Neural crest cell (in vitro differentiated cells): ENCODE measurements at regions not wholly inside any gene's neighbourhood (a gene's known extent, or its start where the extent isn't known, plus 50 kb on each side); places are given as distances from the start of the nearest gene placed in this dataset.
A peak's percentile ranks its signal among the peaks of the same experiment; 100 is the strongest.

Experiments
- DNase-seq: peaks from one replicate; pipeline ENCODE4 v3.0.0; 2021; ENCODE audit warnings: low read depth, mixed read lengths, low spot score
- H3K27ac Mint-ChIP-seq: one replicate; pipeline ENCODE4 v1.8.0; 2021; ENCODE audit warnings: mild to moderate bottlenecking, mixed read lengths; ENCODE audit not compliant: unreplicated experiment
- H3K27me3 Mint-ChIP-seq: 2 replicates; pipeline ENCODE4 v1.8.0; 2021; ENCODE audit warnings: low read depth, mild to moderate bottlenecking, mixed read lengths
- H3K36me3 Mint-ChIP-seq: 2 replicates; pipeline ENCODE4 v1.8.0; 2021; ENCODE audit warnings: low read depth, mild to moderate bottlenecking, mixed read lengths
- H3K4me1 Mint-ChIP-seq: 2 replicates; pipeline ENCODE4 v1.8.0; 2021; ENCODE audit warnings: mixed read lengths
- H3K4me3 Mint-ChIP-seq: one replicate; pipeline ENCODE4 v1.8.0; 2021; ENCODE audit warnings: mild to moderate bottlenecking, mixed read lengths
- H3K9me3 Mint-ChIP-seq: 2 replicates; pipeline ENCODE4 v1.8.0; 2021; ENCODE audit warnings: mixed read lengths
- TF ChIP-seq, protein P1 (sequence below): fragments of 200-600 bp; sonication (generic); conservative IDR thresholded peaks from 2 replicates; pipeline ENCODE4 v1.5.0; 2021; ENCODE audit warnings: antibody characterized with exemption, mild to moderate bottlenecking

GRCh38 chr12:19641235-19642080, 202.2 kb downstream of the AEBP2 start:
- TF ChIP-seq, protein P1, sequence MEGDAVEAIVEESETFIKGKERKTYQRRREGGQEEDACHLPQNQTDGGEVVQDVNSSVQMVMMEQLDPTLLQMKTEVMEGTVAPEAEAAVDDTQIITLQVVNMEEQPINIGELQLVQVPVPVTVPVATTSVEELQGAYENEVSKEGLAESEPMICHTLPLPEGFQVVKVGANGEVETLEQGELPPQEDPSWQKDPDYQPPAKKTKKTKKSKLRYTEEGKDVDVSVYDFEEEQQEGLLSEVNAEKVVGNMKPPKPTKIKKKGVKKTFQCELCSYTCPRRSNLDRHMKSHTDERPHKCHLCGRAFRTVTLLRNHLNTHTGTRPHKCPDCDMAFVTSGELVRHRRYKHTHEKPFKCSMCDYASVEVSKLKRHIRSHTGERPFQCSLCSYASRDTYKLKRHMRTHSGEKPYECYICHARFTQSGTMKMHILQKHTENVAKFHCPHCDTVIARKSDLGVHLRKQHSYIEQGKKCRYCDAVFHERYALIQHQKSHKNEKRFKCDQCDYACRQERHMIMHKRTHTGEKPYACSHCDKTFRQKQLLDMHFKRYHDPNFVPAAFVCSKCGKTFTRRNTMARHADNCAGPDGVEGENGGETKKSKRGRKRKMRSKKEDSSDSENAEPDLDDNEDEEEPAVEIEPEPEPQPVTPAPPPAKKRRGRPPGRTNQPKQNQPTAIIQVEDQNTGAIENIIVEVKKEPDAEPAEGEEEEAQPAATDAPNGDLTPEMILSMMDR: no peak
- peaks cover 6% of the 10 kb centered on the region for H3K4me1 Mint-ChIP-seq
- peaks cover 4% of the 10 kb centered on the region for H3K36me3 Mint-ChIP-seq

GRCh38 chr12:19642345-19642744, 203.1 kb downstream of the AEBP2 start:
- Mint-ChIP-seq H3K4me3 (no peak overlapping the region), H3K9me3 (peaks cover 7% of the 10 kb centered on the region), H3K27me3 (no peaks in the 10 kb centered on the region), H3K27ac (no peak overlapping the region), H3K36me3 (peaks cover 4% of the 10 kb centered on the region), H3K4me1 (peaks cover 6% of the 10 kb centered on the region)
- no peak for DNase-seq
- TF ChIP-seq, protein P1: no peak

More at GRCh38 chr12:19641235-19642080, 202.2 kb downstream of the AEBP2 start:
- DNase-seq: no peak
- Mint-ChIP-seq H3K9me3 (peaks cover 7% of the 10 kb centered on the region), H3K4me3 (no peak overlapping the region), H3K27me3 (no peaks in the 10 kb centered on the region), H3K27ac (peak overlapping the region; percentile 52)

- TF ChIP-seq, protein P1: peak; percentile 66
- peaks cover 7% of the 10 kb centered on the region for H3K9me3 Mint-ChIP-seq
- no peak overlapping the region for H3K27ac Mint-ChIP-seq
- no peak for DNase-seq
- no peaks in the 10 kb centered on the region for H3K27me3 Mint-ChIP-seq
- peaks cover 6% of the 10 kb centered on the region for H3K4me1 Mint-ChIP-seq
- H3K36me3 Mint-ChIP-seq: peaks cover 4% of the 10 kb centered on the region
- H3K4me3 Mint-ChIP-seq: no peak overlapping the region
Measured at GRCh38 chr12:19643635-19644034, 204.3 kb downstream of the AEBP2 start.

- peaks cover 6% of the 10 kb centered on the region for H3K4me1 Mint-ChIP-seq
- DNase-seq: no peak
- TF ChIP-seq, protein P1: no peak
- H3K27ac Mint-ChIP-seq: no peak overlapping the region
- peaks cover 4% of the 10 kb centered on the region for H3K36me3 Mint-ChIP-seq
- H3K9me3 Mint-ChIP-seq: peaks cover 12% of the 10 kb centered on the region
- H3K27me3 Mint-ChIP-seq: no peaks in the 10 kb centered on the region
- H3K4me3 Mint-ChIP-seq: no peak overlapping the region
Measured at GRCh38 chr12:19644571-19644970, 205.3 kb downstream of the AEBP2 start.

GRCh38 chr12:19645823-19646222, 206.5 kb downstream of the AEBP2 start:
- Mint-ChIP-seq H3K36me3 (peaks cover 4% of the 10 kb centered on the region), H3K27ac (no peak overlapping the region), H3K4me1 (peaks cover 6% of the 10 kb centered on the region)

More at GRCh38 chr12:19645823-19646222, 206.5 kb downstream of the AEBP2 start:
- Mint-ChIP-seq H3K9me3 (peaks cover 13% of the 10 kb centered on the region), H3K4me3 (no peak overlapping the region), H3K27me3 (no peaks in the 10 kb centered on the region)
- DNase-seq: no peak
- TF ChIP-seq, protein P1: no peak
